ENCODE measurements at regions not wholly inside any gene's neighbourhood (a gene's known extent, or its start where the extent isn't known, plus 50 kb on each side); places are given as distances from the start of the nearest gene placed in this dataset.

DNA sequence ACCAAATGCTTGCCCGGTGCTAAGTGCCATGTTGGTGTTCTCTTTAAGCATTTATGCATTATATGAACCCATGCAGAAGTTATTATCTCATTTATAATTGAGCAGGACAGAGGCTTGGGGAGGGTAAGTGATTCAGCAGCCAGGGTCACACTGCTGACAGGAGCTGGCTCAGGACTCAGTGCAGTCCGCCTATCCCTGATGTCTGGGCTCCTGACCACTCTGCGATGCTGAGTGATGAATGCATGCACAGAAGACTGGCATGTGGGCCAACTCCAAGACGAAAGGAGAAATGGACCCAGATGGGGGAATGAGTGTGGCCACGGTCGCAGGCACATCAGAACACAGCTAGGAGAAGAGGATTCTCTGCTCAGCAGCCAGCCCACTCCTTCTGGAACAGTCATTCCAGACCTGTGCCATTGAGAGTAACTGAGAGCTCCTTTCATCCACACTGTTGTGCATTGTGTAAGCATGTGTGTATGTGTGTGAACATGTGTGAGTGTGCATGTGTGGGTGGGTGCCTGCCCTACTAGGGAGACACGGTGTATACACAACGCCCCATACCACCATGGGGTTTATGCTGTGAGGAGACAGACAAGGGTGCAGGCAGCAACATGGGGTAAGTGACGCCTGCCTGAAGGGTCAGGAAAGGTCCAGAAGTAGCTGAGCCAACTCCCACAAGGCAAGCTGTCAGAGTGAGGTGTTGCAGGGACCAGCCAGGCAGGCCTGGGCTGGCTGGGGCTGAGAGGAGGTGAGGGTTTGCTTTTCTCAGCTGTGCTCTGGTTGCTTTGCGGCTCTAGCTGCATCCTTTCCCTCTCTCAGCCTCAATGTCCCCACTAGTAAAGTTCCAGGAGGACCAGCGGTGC lies 97.8 kb upstream of the PMEPA1 start:
- TF ChIP-seq EZH2 (IDR thresholded peaks at IDR 0.05; ENCODE audit: low read length, unreplicated experiment) (no peak), EZH2phosphoT487 (IDR thresholded peaks at IDR 0.05; ENCODE audit: borderline replicate concordance, low read length) (no peak)
- TF ChIP-seq, protein P1, sequence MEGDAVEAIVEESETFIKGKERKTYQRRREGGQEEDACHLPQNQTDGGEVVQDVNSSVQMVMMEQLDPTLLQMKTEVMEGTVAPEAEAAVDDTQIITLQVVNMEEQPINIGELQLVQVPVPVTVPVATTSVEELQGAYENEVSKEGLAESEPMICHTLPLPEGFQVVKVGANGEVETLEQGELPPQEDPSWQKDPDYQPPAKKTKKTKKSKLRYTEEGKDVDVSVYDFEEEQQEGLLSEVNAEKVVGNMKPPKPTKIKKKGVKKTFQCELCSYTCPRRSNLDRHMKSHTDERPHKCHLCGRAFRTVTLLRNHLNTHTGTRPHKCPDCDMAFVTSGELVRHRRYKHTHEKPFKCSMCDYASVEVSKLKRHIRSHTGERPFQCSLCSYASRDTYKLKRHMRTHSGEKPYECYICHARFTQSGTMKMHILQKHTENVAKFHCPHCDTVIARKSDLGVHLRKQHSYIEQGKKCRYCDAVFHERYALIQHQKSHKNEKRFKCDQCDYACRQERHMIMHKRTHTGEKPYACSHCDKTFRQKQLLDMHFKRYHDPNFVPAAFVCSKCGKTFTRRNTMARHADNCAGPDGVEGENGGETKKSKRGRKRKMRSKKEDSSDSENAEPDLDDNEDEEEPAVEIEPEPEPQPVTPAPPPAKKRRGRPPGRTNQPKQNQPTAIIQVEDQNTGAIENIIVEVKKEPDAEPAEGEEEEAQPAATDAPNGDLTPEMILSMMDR (conservative IDR thresholded peaks at IDR 0.05; ENCODE audit: low read depth, low read length): no peak
